ENCODE measurements at regions not wholly inside any gene's neighbourhood (a gene's known extent, or its start where the extent isn't known, plus 50 kb on each side); places are given as distances from the start of the nearest gene placed in this dataset.

DNA sequence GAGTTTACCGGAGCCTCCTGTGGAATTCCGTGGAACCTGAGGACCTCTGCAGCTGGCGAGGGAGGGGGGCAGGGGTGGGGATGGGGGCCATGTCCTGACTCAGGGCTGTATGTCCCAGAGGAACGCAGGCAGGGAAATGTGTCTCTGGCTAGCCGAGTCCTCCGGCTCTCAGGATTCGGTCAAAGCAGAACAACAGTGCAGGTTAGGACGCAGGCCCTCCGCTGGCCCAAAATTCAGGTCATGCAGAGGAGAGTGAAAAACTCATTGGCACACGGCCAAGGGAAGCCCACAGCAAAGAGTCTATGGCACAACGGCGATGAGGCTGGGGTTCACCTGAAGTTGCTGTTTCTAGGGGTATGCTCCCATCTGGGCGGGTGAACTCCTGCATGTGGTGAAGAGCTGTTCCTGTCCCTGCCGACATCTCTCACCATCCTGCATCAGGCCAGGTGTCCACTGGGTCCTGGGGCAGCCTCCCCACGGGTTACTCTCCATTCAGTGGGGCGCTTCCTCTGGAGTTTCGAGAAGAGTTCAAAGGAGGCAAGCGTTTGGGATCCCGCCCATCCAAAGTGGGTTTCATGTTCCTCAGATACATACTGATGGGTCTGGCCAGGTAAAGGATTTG is 1055.3 kb downstream of the BRD1 start:
- TF ChIP-seq EZH2 (optimal IDR thresholded peaks at IDR 0.05; ENCODE audit: low read depth, low read length), result no peak
- no peak for TF ChIP-seq CTCF (IDR thresholded peaks at IDR 0.05; ENCODE audit: low read length)
- no peak for TF ChIP-seq EZH2phosphoT487 (IDR thresholded peaks at IDR 0.05; ENCODE audit: low read length)

Measured in MM.1S (cell line).